Activated CD8-positive, alpha-beta memory T cell treated with anti-CD3 and anti-CD28 coated beads, Interleukin-2, amount 50 U/mL, for 4 hours (primary cell): ENCODE measurements at regions not wholly inside any gene's neighbourhood (a gene's known extent, or its start where the extent isn't known, plus 50 kb on each side); places are given as distances from the start of the nearest gene placed in this dataset.
"Not testable (repeated sequence)": the region's sequence is repeated elsewhere in the genome, so short reads cannot be mapped to it uniquely, and the experiment has no call there.

Experiments
- DNase-seq: peaks from one replicate; pipeline ENCODE4 v3.0.0-alpha.2; 2020

GRCh38 chr2:131830242-131830945 lies 302.7 kb downstream of the CCDC74A start:
- not testable (repeated sequence) for DNase-seq

- not testable (repeated sequence) for DNase-seq
Measured at GRCh38 chr2:131830946-131831310, 303.2 kb downstream of the CCDC74A start.

- not testable (repeated sequence) for DNase-seq
Measured at GRCh38 chr2:131831450-131832208, 303.9 kb downstream of the CCDC74A start.

- not testable (repeated sequence) for DNase-seq
Measured at GRCh38 chr2:131832209-131832780, 304.6 kb downstream of the CCDC74A start.

- not testable (repeated sequence) for DNase-seq
Measured at GRCh38 chr2:131832917-131833316, 305.2 kb downstream of the CCDC74A start.

- not testable (repeated sequence) for DNase-seq
Measured at GRCh38 chr2:131833367-131834202, 305.9 kb downstream of the CCDC74A start.

GRCh38 chr2:131834203-131835020 lies 306.7 kb downstream of the CCDC74A start:
- not testable (repeated sequence) for DNase-seq

- DNase-seq: not testable (repeated sequence)
Measured at GRCh38 chr2:131835022-131835421, 307.3 kb downstream of the CCDC74A start.

- DNase-seq: no peak
Measured at GRCh38 chr2:131835621-131836091, 308.0 kb downstream of the CCDC74A start.

- not testable (repeated sequence) for DNase-seq
Measured at GRCh38 chr2:131836116-131836515, 308.4 kb downstream of the CCDC74A start.

- DNase-seq: not testable (repeated sequence)
Measured at GRCh38 chr2:131844044-131844443, 316.4 kb downstream of the CCDC74A start.

- not testable (repeated sequence) for DNase-seq
Measured at GRCh38 chr2:131856202-131856601, 305.6 kb downstream of the ANKRD30BL start.

GRCh38 chr2:131858197-131858596 lies 303.6 kb downstream of the ANKRD30BL start:
- DNase-seq: not testable (repeated sequence)
